OCI-LY7 (cell line): ENCODE measurements at regions not wholly inside any gene's neighbourhood (a gene's known extent, or its start where the extent isn't known, plus 50 kb on each side); places are given as distances from the start of the nearest gene placed in this dataset.

ENCODE experiments used
- CTCF ChIP-seq: fragments of 200-600 bp; sonication (generic); conservative IDR thresholded peaks from 2 replicates; pipeline ENCODE4 v1.5.1; 2014; ENCODE audit warnings: mild to moderate bottlenecking, antibody characterized with exemption, low read length, moderate library complexity, mixed read lengths
- EZH2phosphoT487 ChIP-seq: fragments of 200-600 bp; sonication (generic); IDR thresholded peaks from 2 replicates; pipeline ENCODE4 v1.6.1; 2018; ENCODE audit warnings: low read depth, borderline replicate concordance, mild to moderate bottlenecking, mixed run types, antibody characterized with exemption, low read length, moderate library complexity, mixed read lengths

GRCh38 chr17:51487947-51488346, 227.6 kb downstream of the UTP18 start:
- TF ChIP-seq CTCF (peak; percentile 52), EZH2phosphoT487 (no peak)
